ENCODE measurements at regions not wholly inside any gene's neighbourhood (a gene's known extent, or its start where the extent isn't known, plus 50 kb on each side); places are given as distances from the start of the nearest gene placed in this dataset.

- TF ChIP-seq CTCF (IDR thresholded peaks at IDR 0.05; ENCODE audit: control extremely low read depth in 1 of 3, insufficient read depth in 1 of 3, low read depth in 1 of 3, low read length in 3 of 3): no peak
- no peak for TF ChIP-seq CHD2 (IDR thresholded peaks at IDR 0.05; ENCODE audit: low read length)
- TF ChIP-seq GTF2F1 (IDR thresholded peaks at IDR 0.05; ENCODE audit: borderline replicate concordance, low read depth, low read length): no peak
- no peak for TF ChIP-seq POLR2A (IDR thresholded peaks at IDR 0.05; ENCODE audit: control extremely low read depth in 1 of 2, low read depth in 2 of 2, low read length in 2 of 2)
- TF ChIP-seq SP2 (IDR thresholded peaks at IDR 0.05; ENCODE audit: low read length): no peak
- TF ChIP-seq KDM5A (IDR thresholded peaks at IDR 0.05; ENCODE audit: low read length): no peak
- no peak for TF ChIP-seq ASH2L (IDR thresholded peaks at IDR 0.05; ENCODE audit: low read length)
- no peak for TF ChIP-seq TCF12 (IDR thresholded peaks at IDR 0.05; ENCODE audit: low read depth, low read length)
- no peak for TF ChIP-seq TAF1 (IDR thresholded peaks at IDR 0.05; ENCODE audit: low read depth, low read length)
- TF ChIP-seq ATF2 (IDR thresholded peaks at IDR 0.05; ENCODE audit: low read length): no peak
- no peak for TF ChIP-seq RAD21 (IDR thresholded peaks at IDR 0.05 in 1 of 2, conservative IDR thresholded peaks at IDR 0.05 in 1 of 2; ENCODE audit: low read depth in 2 of 2, low read length in 2 of 2)
Measured at GRCh38 chr18:39058386-39059000, 1492.9 kb upstream of the CELF4 start.

Measured in H1 (cell line).